ENCODE measurements at regions not wholly inside any gene's neighbourhood (a gene's known extent, or its start where the extent isn't known, plus 50 kb on each side); places are given as distances from the start of the nearest gene placed in this dataset.

- no peak for DNase-seq
- Histone ChIP-seq H3K4me3 (no peak overlapping the region), H3K36me3 (no peaks in the 10 kb centered on the region), H3K4me1 (no peaks in the 10 kb centered on the region), H3K9me3 (replicated peaks) (no peaks in the 10 kb centered on the region), H3K27me3 (ENCODE audit: low read depth) (no peaks in the 10 kb centered on the region), H3K27ac (replicated peaks) (no peak overlapping the region)
- TF ChIP-seq, protein P1, sequence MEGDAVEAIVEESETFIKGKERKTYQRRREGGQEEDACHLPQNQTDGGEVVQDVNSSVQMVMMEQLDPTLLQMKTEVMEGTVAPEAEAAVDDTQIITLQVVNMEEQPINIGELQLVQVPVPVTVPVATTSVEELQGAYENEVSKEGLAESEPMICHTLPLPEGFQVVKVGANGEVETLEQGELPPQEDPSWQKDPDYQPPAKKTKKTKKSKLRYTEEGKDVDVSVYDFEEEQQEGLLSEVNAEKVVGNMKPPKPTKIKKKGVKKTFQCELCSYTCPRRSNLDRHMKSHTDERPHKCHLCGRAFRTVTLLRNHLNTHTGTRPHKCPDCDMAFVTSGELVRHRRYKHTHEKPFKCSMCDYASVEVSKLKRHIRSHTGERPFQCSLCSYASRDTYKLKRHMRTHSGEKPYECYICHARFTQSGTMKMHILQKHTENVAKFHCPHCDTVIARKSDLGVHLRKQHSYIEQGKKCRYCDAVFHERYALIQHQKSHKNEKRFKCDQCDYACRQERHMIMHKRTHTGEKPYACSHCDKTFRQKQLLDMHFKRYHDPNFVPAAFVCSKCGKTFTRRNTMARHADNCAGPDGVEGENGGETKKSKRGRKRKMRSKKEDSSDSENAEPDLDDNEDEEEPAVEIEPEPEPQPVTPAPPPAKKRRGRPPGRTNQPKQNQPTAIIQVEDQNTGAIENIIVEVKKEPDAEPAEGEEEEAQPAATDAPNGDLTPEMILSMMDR (IDR thresholded peaks at IDR 0.05; ENCODE audit: borderline replicate concordance): no peak
- intact Hi-C loops (cut with micrococcal nuclease): no loop called here
These were observed 65.8 kb downstream of the ISL1 start for GRCh38 chr5:51449026-51449425.

GRCh38 chr5:51452562-51452961, 69.3 kb downstream of the ISL1 start:
- H3K9me3 ChIP-seq (replicated peaks): no peaks in the 10 kb centered on the region
- intact Hi-C loops (cut with micrococcal nuclease): no loop called here
- no peak for DNase-seq

DNA sequence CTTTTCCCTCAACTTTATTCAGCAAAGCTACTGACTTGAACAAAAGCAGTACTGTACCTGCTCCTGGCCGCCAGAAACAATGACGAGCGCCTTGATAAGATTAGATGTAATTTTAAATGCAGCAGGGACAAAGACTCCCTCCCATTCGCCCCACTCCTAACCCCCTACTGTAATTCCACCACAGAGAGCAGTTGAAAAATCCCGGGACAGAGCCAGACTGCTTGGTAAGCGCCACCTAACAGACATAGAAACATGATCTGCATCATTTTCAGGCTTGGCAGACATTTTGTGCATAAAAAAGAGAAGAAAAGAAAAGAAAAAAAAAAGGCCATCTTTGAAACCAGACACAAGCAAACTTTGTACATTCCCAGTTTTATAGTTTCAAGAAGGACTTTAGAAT, 81.9 kb downstream of the ISL1 start:
- no peak for DNase-seq
- H3K27me3 ChIP-seq (ENCODE audit: low read depth): no peaks in the 10 kb centered on the region
- no peaks in the 10 kb centered on the region for H3K36me3 ChIP-seq
- H3K9me3 ChIP-seq (replicated peaks): no peaks in the 10 kb centered on the region
- TF ChIP-seq, protein P1 (IDR thresholded peaks at IDR 0.05; ENCODE audit: borderline replicate concordance): no peak
- no peaks in the 10 kb centered on the region for H3K4me1 ChIP-seq
- no peak overlapping the region for H3K4me3 ChIP-seq
- intact Hi-C loops (cut with micrococcal nuclease): no loop called here
- H3K27ac ChIP-seq (replicated peaks): no peak overlapping the region

More at GRCh38 chr5:51452562-51452961, 69.3 kb downstream of the ISL1 start:
- TF ChIP-seq, protein P1 (IDR thresholded peaks at IDR 0.05; ENCODE audit: borderline replicate concordance): no peak
- Histone ChIP-seq H3K4me3 (no peak overlapping the region), H3K36me3 (no peaks in the 10 kb centered on the region), H3K4me1 (no peaks in the 10 kb centered on the region), H3K27ac (replicated peaks) (no peak overlapping the region), H3K27me3 (ENCODE audit: low read depth) (no peaks in the 10 kb centered on the region)

DNA sequence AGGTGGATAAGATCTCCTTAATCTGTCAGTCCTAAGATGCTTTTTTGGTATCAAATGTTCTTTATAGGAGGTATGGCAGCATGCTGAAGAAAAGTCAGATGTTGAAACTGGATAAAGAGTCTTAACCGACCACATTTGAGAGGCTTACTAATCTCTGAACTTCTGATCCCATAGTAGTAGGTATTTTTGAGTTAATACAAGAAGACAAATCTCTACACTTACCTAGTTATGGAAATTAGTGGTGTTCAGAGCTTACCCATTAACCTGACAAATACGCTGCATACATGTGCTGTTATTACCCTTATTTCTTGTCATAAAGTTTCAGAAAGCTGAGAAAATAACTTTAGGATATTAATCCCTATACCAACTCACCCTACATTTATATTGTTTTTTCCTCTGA, 83.0 kb downstream of the ISL1 start:
- H3K27ac ChIP-seq (replicated peaks): no peak overlapping the region
- no peaks in the 10 kb centered on the region for H3K27me3 ChIP-seq (ENCODE audit: low read depth)
- TF ChIP-seq, protein P1 (IDR thresholded peaks at IDR 0.05; ENCODE audit: borderline replicate concordance): no peak
- H3K4me3 ChIP-seq: no peak overlapping the region
- H3K4me1 ChIP-seq: no peaks in the 10 kb centered on the region
- H3K36me3 ChIP-seq: no peaks in the 10 kb centered on the region
- no peaks in the 10 kb centered on the region for H3K9me3 ChIP-seq (replicated peaks)
- intact Hi-C loops (cut with micrococcal nuclease): no loop called here
- DNase-seq: no peak

DNA sequence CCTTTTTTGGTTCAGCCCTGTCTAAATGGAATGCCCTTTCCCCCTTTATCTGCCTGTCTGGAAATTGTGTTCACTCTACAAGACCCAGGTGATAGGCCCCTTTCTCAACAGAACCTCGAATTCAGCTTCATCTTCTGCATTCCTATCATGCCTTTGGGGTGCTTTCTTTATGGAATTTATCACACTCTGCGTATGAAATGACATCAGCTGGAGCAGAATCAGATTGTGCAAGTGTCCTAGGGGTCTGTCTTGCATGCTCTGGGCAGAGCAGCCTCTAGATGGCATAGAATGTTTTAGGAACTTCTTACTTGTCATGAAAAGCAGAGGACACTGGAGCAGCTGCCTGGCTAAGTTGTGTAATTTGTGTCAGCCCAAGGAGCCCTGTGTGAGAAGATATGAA, 84.9 kb downstream of the ISL1 start:
- H3K4me1 ChIP-seq: no peaks in the 10 kb centered on the region
- no peaks in the 10 kb centered on the region for H3K27me3 ChIP-seq (ENCODE audit: low read depth)
- intact Hi-C loops (cut with micrococcal nuclease): no loop called here
- no peak for DNase-seq
- H3K4me3 ChIP-seq: no peak overlapping the region
- no peaks in the 10 kb centered on the region for H3K36me3 ChIP-seq
- H3K27ac ChIP-seq (replicated peaks): no peak overlapping the region
- TF ChIP-seq, protein P1 (IDR thresholded peaks at IDR 0.05; ENCODE audit: borderline replicate concordance): no peak
- no peaks in the 10 kb centered on the region for H3K9me3 ChIP-seq (replicated peaks)

GRCh38 chr5:51471630-51472029, 88.4 kb downstream of the ISL1 start:
- no peak overlapping the region for H3K4me3 ChIP-seq
- no peak for DNase-seq
- no peaks in the 10 kb centered on the region for H3K4me1 ChIP-seq
- H3K36me3 ChIP-seq: no peaks in the 10 kb centered on the region
- TF ChIP-seq, protein P1 (IDR thresholded peaks at IDR 0.05; ENCODE audit: borderline replicate concordance): no peak
- no peaks in the 10 kb centered on the region for H3K9me3 ChIP-seq (replicated peaks)
- intact Hi-C loops (cut with micrococcal nuclease): no loop called here
- H3K27me3 ChIP-seq (ENCODE audit: low read depth): no peaks in the 10 kb centered on the region
- no peak overlapping the region for H3K27ac ChIP-seq (replicated peaks)
